K562 (cell line): ENCODE measurements at regions not wholly inside any gene's neighbourhood (a gene's known extent, or its start where the extent isn't known, plus 50 kb on each side); places are given as distances from the start of the nearest gene placed in this dataset.

Source experiments
- ATAC-seq: fragments of 200-7000 bp; cut with Tn5 transposase; 3 replicates; pipeline ENCODE4 v1.9.1; 2020; ENCODE audit warnings: moderate library complexity
- BruUV-seq: library from RNA; stranded (reverse); fragments of 400-500 nt; replicated peaks from 2 replicates; lab custom pipeline; 2021; lab: Mats Ljungman, UMichigan
- CTCF ChIA-PET: fragments of 300-600 bp; formaldehyde crosslinking; extraction: SDS; loops from one replicate; lab custom pipeline; 2021; ENCODE audit warnings: low intra/inter-chr PET ratio; lab: Yijun Ruan, JAX
- POLR2A ChIA-PET: fragments of 300-600, 350-650 bp; sonication (Branson Sonifier 250); formaldehyde crosslinking; extraction: SDS; loops from one replicate; lab custom pipeline; 2021; ENCODE audit warnings: antibody characterized with exemption, inconsistent platforms; lab: Yijun Ruan, JAX
- DNase-seq, 4 experiments: peaks; one replicate each; pipeline versions ENCODE4 v3.0.0 to v3.0.0-alpha.2; 2011 to 2018; ENCODE audit warnings: low spot score in 3 of 4, mixed read lengths in 3 of 4; ENCODE audit errors: extremely low read depth in 1 of 4
- FAIRE-seq: peaks from 2 replicates; lab custom pipeline; 2011; peaks lifted over from hg19 to GRCh38; lab: Jason Lieb, UNC
- H2AFZ ChIP-seq: 2 replicates; pipeline ENCODE4 v1.6.0; 2011; ENCODE audit warnings: low read depth, low read length, control low read depth, inconsistent platforms
- H3K27ac ChIP-seq: fragments of 200-600 bp; 3 replicates; pipeline ENCODE4 v1.8.0; 2011; ENCODE audit warnings: low read depth, mild to moderate bottlenecking, control low read depth, inconsistent platforms, low read length, moderate library complexity, mixed read lengths; ENCODE audit errors: extremely low read depth
- H3K27me3 ChIP-seq, 2 experiments: fragments of 300-600 bp in 1 of 2; 2 replicates in 1 of 2; 3 replicates in 1 of 2; pipeline versions ENCODE4 v1.6.0 to v1.8.0; 2011; ENCODE audit warnings: inconsistent platforms in 2 of 2, low read length in 2 of 2, mild to moderate bottlenecking in 1 of 2, mixed read lengths in 1 of 2, moderate library complexity in 1 of 2; ENCODE audit not compliant: control insufficient read depth in 2 of 2, insufficient read depth in 2 of 2
- H3K36me3 ChIP-seq: fragments of 300-600 bp; 3 replicates; pipeline ENCODE4 v1.8.0; 2011; ENCODE audit warnings: mild to moderate bottlenecking, low read length, inconsistent platforms; ENCODE audit not compliant: control insufficient read depth, insufficient read depth
- H3K4me1 ChIP-seq, 2 experiments: fragments of 200-600 bp in 1 of 2; replicated peaks in 1 of 2; 2 replicates in 1 of 2; 3 replicates in 1 of 2; pipeline versions ENCODE4 v1.5.1 to v1.8.0; 2011; ENCODE audit warnings: inconsistent platforms in 2 of 2, low read length in 2 of 2, mild to moderate bottlenecking in 1 of 2, mixed read lengths in 1 of 2, moderate library complexity in 1 of 2; ENCODE audit not compliant: control insufficient read depth in 2 of 2, insufficient read depth in 2 of 2
- H3K4me2 ChIP-seq: 2 replicates; pipeline ENCODE4 v1.6.1; 2011; ENCODE audit warnings: low read length, control low read depth, inconsistent platforms, mixed read lengths; ENCODE audit not compliant: insufficient read depth
- H3K4me3 ChIP-seq: fragments of 200-600 bp; sonication (generic), shearing (Covaris generic); 2 replicates; pipeline ENCODE4 v1.5.1; 2016; ENCODE audit warnings: control low read depth, inconsistent platforms
- H3K79me2 ChIP-seq: fragments of 200-600 bp; 3 replicates; pipeline ENCODE4 v1.8.0; 2011; ENCODE audit warnings: low read length, inconsistent platforms; ENCODE audit not compliant: control insufficient read depth, insufficient read depth
- H3K9ac ChIP-seq, 2 experiments: 2 replicates each; pipeline versions ENCODE4 v1.6.0 to v1.6.1; 2011; ENCODE audit warnings: low read depth in 2 of 2, low read length in 2 of 2, control low read depth in 1 of 2, inconsistent platforms in 1 of 2, mild to moderate bottlenecking in 1 of 2, mixed read lengths in 1 of 2; ENCODE audit not compliant: insufficient read depth in 1 of 2
- H3K9me1 ChIP-seq: one replicate; pipeline ENCODE4 v1.6.0; 2011; ENCODE audit warnings: inconsistent platforms, mild to moderate bottlenecking, low read length, moderate library complexity; ENCODE audit not compliant: control insufficient read depth, insufficient read depth
- H3K9me3 ChIP-seq: replicated peaks from 2 replicates; pipeline ENCODE4 v1.5.1; 2011; ENCODE audit warnings: low read depth, low read length, inconsistent platforms; ENCODE audit not compliant: control insufficient read depth, insufficient read depth
- H4K20me1 ChIP-seq: replicated peaks from 2 replicates; pipeline ENCODE4 v1.6.1; 2011; ENCODE audit warnings: low read length, inconsistent platforms, mixed read lengths; ENCODE audit not compliant: control insufficient read depth, insufficient read depth
- ATF6 ChIP-seq: sonication (generic); formaldehyde crosslinking; IDR thresholded peaks from 2 replicates; pipeline ENCODE4 v1.4.0; 2020; ENCODE audit warnings: mild to moderate bottlenecking, missing genetic modification reagents
- DNMT1 ChIP-seq: fragments of 450-650 bp; IDR thresholded peaks from 2 replicates; pipeline ENCODE4 v1.6.1; 2016; ENCODE audit warnings: antibody characterized with exemption, mild to moderate bottlenecking
- HDAC8 ChIP-seq: fragments of 450-650 bp; IDR thresholded peaks from 2 replicates; pipeline ENCODE4 v1.6.1; 2016; ENCODE audit warnings: mild to moderate bottlenecking, missing genetic modification characterization, moderate library complexity, missing compliant biosample characterization
- KDM2B ChIP-seq: fragments of 250-450 bp; sonication (Bioruptor Pico); IDR thresholded peaks from 2 replicates; pipeline ENCODE4 v1.8.0; 2021; ENCODE audit warnings: mild to moderate bottlenecking, moderate library complexity
- ZNF408 ChIP-seq: fragments of 250-450 bp; sonication (Bioruptor Pico); IDR thresholded peaks from 2 replicates; pipeline ENCODE4 v1.4.0; 2020; ENCODE audit warnings: low read depth, mild to moderate bottlenecking, moderate library complexity
- WGBS: fragments of 100-300 bp; shearing (Covaris generic); methylation state at CpG from one replicate; pipeline ENCODE4 v1.1.6; 2016; ENCODE audit warnings: low coverage, mixed read lengths; ENCODE audit not compliant: insufficient coverage; ENCODE audit errors: missing lambda C conversion rate; 5-methylcytosine and 5-hydroxymethylcytosine counted together
- in situ Hi-C: fragments of 300-500 bp; cut with MboI; formaldehyde crosslinking; loops from 4 replicates; pipeline ENCODE4 v1.15.0; 2018; ENCODE audit warnings: inconsistent platforms, mixed read lengths
- intact Hi-C: fragments of 100-400 bp; cut with micrococcal nuclease; formaldehyde crosslinking; loops from 2 replicates; pipeline ENCODE4 v1.14.2; 2022

GRCh38 chr11:128399251-128400121, 187.9 kb downstream of the ETS1 start:
- Histone ChIP-seq H3K4me2 (no peak overlapping the region), H3K36me3 (no peaks in the 10 kb centered on the region), H2AFZ (no peak overlapping the region), H3K4me1 (no peaks in the 10 kb centered on the region), H3K27me3 (no peaks in the 10 kb centered on the region), H3K9me1 (no peaks in the 10 kb centered on the region), H3K27ac (no peak overlapping the region), H3K9me3 (no peaks in the 10 kb centered on the region), H3K4me3 (no peak overlapping the region), H3K9ac (no peak overlapping the region), H3K79me2 (no peaks in the 10 kb centered on the region), H4K20me1 (no peaks in the 10 kb centered on the region)
- in situ Hi-C loops (no loop called here), intact Hi-C loops (no loop called here)
- WGBS, result 3% methylated on average over 7 of the region's 7 CpGs
- CTCF ChIA-PET, result no interaction called here
- FAIRE-seq (no peak), ATAC-seq (no peak), DNase-seq (no peak)
- no TSS peak for BruUV-seq
- no peak for TF ChIP-seq ZNF408 (CRISPR knock-in tag)
- TF ChIP-seq HDAC8 (tag), result no peak
- TF ChIP-seq DNMT1, result no peak
- TF ChIP-seq ATF6, result no peak
- no peak for TF ChIP-seq KDM2B
- POLR2A ChIA-PET, result no interaction called here
